Left hindlimb (tissue), 1 donor: ENCODE measurements at regions not wholly inside any gene's neighbourhood (a gene's known extent, or its start where the extent isn't known, plus 50 kb on each side); places are given as distances from the start of the nearest gene placed in this dataset.
A peak's percentile ranks its signal among the peaks of the same experiment; 100 is the strongest.

Experiments
- DNase-seq: peaks from one replicate; pipeline ENCODE4 v3.0.0-alpha.2; 2018

- DNase-seq: no peak
Measured at GRCh38 chr6:40340957-40341356, 246.2 kb downstream of the LRFN2 start.

GRCh38 chr6:40340196-40340595, 247.0 kb downstream of the LRFN2 start:
- no peak for DNase-seq

- no peak for DNase-seq
Measured at GRCh38 chr6:40338306-40338705, 248.9 kb downstream of the LRFN2 start.

GRCh38 chr6:40336940-40337760, 250.0 kb downstream of the LRFN2 start:
- no peak for DNase-seq

GRCh38 chr6:40336296-40336695, 250.9 kb downstream of the LRFN2 start:
- no peak for DNase-seq

GRCh38 chr6:40334496-40335270, 252.5 kb downstream of the LRFN2 start:
- no peak for DNase-seq

- DNase-seq: no peak
Measured at GRCh38 chr6:40331545-40331944, 255.6 kb downstream of the LRFN2 start.

- no peak for DNase-seq
Measured at GRCh38 chr6:40330301-40330721, 256.9 kb downstream of the LRFN2 start.

- no peak for DNase-seq
Measured at GRCh38 chr6:40328986-40329545, 258.1 kb downstream of the LRFN2 start.

GRCh38 chr6:40328386-40328985, 258.7 kb downstream of the LRFN2 start:
- no peak for DNase-seq

GRCh38 chr6:40326714-40327421, 260.3 kb downstream of the LRFN2 start:
- no peak for DNase-seq

GRCh38 chr6:40325791-40326190, 261.4 kb downstream of the LRFN2 start:
- no peak for DNase-seq

GRCh38 chr6:40325041-40325440, 262.1 kb downstream of the LRFN2 start:
- DNase-seq: no peak

GRCh38 chr6:40323881-40324634, 263.1 kb downstream of the LRFN2 start:
- no peak for DNase-seq

GRCh38 chr6:40322336-40322735, 264.8 kb downstream of the LRFN2 start:
- no peak for DNase-seq

GRCh38 chr6:40321616-40322015, 265.5 kb downstream of the LRFN2 start:
- DNase-seq: no peak

- no peak for DNase-seq
Measured at GRCh38 chr6:40320947-40321346, 266.2 kb downstream of the LRFN2 start.

- DNase-seq: no peak
Measured at GRCh38 chr6:40320441-40320840, 266.7 kb downstream of the LRFN2 start.

GRCh38 chr6:40319124-40319523, 268.0 kb downstream of the LRFN2 start:
- no peak for DNase-seq

- DNase-seq: peak; percentile 37
Measured at GRCh38 chr6:40315060-40315459, 272.1 kb downstream of the LRFN2 start.

GRCh38 chr6:40313582-40313981, 273.6 kb downstream of the LRFN2 start:
- no peak for DNase-seq
